Coronary artery (tissue), 2 donors: ENCODE measurements at regions not wholly inside any gene's neighbourhood (a gene's known extent, or its start where the extent isn't known, plus 50 kb on each side); places are given as distances from the start of the nearest gene placed in this dataset.

ENCODE experiments used
- DNase-seq: peaks from one replicate; pipeline ENCODE4 v3.0.0-alpha.2; 2017; ENCODE audit warnings: low spot score
- H3K27ac ChIP-seq, 2 donors: fragments of 200-600 bp; sonication (generic); one replicate each; pipeline ENCODE4 v1.5.1; 2016 to 2019
- H3K4me3 ChIP-seq: fragments of 200-600 bp; sonication (generic); 2 replicates; pipeline ENCODE4 v1.5.1; 2016; ENCODE audit warnings: mild to moderate bottlenecking, moderate library complexity
- TF ChIP-seq, protein P1 (sequence below): fragments of 200-600 bp; sonication (generic); IDR thresholded peaks from one replicate; pipeline ENCODE4 v1.5.1; 2019; ENCODE audit warnings: antibody characterized with exemption

DNA sequence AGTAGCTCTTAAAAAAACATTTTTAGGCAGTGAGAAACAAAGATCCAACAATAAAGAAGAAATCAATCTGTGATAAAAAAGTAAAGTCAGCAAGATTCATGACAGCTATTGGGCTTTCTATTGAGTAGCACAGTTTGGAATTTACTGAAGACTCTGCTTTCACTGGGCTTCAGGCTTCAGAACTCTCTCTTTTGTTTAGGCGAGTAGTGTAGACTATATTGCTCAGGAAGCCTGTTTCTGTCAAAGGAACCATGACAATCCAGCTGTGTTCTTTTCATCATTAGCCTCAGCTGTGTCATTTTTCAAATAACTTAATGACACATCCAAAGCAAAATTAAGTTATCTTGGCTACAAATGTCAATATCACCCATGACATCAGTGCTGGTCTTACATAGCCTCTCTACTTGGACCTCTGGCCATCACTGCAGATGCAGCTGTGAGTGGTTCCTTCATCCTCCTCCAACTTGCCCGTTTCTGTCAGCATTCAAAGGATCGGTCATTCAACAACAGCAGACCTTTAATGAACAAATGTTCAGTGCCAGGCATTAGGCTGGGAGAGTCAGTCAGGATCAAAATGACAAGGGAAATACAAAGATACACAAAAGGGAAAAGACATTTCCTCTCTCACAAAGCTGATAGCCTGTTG is 332.8 kb upstream of the MTNR1B start:
- Histone ChIP-seq H3K27ac (no peak overlapping the region), H3K4me3 (no peak overlapping the region)
- TF ChIP-seq, protein P1, sequence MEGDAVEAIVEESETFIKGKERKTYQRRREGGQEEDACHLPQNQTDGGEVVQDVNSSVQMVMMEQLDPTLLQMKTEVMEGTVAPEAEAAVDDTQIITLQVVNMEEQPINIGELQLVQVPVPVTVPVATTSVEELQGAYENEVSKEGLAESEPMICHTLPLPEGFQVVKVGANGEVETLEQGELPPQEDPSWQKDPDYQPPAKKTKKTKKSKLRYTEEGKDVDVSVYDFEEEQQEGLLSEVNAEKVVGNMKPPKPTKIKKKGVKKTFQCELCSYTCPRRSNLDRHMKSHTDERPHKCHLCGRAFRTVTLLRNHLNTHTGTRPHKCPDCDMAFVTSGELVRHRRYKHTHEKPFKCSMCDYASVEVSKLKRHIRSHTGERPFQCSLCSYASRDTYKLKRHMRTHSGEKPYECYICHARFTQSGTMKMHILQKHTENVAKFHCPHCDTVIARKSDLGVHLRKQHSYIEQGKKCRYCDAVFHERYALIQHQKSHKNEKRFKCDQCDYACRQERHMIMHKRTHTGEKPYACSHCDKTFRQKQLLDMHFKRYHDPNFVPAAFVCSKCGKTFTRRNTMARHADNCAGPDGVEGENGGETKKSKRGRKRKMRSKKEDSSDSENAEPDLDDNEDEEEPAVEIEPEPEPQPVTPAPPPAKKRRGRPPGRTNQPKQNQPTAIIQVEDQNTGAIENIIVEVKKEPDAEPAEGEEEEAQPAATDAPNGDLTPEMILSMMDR = no peak
- DNase-seq = no peak

DNA sequence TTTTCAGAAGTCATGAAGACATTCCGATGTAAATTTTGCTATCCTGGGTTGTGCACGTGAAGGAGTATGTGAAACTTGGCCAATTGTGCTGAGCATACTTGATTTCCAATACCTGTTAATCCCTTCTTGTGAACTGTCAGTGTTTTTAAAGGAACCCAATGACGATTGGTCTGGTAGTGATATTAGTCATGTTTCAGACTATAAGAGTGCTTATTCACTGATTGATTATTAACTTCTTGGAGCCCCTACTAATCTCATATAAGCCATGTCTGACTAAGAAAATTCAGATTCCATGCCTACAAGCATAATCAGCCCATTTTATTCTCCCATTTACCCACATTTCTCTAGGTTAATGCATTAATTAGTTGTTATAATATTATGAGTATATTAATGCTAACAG is 330.8 kb upstream of the MTNR1B start:
- no peak for DNase-seq
- no peak overlapping the region for H3K4me3 ChIP-seq
- TF ChIP-seq, protein P1 = no peak
- H3K27ac ChIP-seq = no peak overlapping the region

DNA sequence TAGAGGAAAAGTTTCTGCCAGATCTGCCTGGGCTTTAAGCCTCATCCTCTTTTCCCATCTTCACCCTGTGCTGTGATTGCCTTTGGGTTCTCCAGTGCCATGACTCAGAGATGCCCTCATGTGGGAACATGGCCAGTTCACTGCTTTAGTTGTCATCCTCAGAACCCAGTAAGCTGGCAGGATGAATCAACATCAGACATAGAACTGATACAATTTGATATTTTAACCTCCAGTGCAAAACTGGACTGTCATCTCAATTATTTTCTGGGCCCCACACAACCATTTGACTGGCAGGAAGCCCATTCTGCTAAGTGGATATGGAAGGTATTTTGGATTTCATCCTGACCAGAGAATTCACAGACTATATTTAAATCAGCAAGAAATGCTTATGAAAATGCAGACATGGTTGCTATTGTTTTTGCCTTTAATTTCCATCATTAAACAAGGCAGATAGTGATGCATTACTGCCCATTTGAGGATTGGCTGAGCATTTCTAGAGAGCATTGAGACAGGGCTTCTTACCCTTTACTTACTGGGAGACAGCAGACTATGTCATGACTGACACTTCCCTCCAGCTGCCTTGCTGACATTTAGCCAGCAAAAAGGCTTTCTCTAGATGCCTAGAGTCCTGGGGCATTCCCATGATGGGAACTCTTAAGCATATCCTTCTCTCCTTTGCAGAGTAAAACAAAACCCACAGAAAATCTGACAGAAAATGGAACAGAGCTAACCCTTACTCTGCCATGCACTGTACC is 327.1 kb upstream of the MTNR1B start:
- DNase-seq = no peak
- Histone ChIP-seq H3K4me3 (no peak overlapping the region), H3K27ac (no peak overlapping the region)
- TF ChIP-seq, protein P1 = no peak

DNA sequence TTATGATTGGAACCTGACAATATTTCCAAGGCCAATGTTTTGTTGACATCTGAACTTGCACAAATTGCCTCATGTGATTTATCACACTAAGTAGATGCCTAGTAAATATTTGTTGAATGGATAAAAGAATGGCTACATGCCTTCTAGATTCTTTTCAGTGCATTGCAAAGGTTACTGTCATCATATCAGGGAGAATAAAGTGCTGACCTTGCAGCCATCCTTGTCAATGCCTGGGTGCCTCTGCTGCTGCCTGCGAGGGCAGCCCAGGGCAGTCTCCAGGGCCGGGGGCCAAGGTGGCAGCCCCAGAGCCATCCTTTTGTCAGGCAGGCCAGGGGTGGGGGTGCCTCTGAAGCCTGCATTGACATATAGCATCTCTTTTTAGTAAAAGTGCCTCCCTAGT is 325.6 kb upstream of the MTNR1B start:
- DNase-seq = no peak
- Histone ChIP-seq H3K4me3 (no peak overlapping the region), H3K27ac (no peak overlapping the region)
- TF ChIP-seq, protein P1 = no peak

DNA sequence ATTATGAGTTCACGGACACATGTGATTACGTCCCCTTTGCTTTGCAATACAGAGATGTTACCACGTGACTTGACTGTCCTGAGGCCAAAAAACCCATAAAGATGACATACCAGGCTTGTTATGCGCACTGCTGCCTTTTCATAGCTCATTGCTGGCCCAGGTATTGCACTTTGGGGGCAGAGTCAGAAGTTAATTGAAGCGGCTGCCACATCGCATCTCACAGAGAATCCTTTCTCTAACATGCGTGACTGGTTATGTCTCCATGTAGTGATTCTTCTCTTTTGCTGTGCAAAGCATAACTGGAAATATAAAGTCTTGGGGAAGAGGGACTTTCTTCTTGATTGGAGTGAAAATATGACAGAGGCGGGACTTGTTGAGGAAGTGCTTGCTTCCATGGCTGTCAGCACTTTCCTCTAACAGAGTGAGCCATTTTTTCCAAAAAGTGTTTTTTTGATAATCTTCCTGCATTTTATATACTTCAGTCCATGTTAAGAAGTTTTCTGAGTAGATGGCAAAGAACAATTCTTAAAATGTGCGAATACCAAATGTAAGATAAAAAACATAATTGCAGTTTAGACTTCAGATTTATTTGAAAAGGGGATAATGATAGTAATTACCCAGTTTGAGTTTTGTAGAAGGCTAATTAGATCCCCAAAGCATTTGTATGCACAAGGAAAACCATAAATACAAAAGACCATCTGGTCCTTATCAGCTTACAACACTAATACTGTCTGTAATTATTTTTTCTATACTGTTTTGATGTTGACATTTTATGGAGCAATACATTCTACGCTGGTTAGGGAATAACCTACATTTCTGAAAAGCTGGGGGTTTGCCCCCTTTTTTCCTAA is 324.6 kb upstream of the MTNR1B start:
- Histone ChIP-seq H3K27ac (no peak overlapping the region), H3K4me3 (no peak overlapping the region)
- TF ChIP-seq, protein P1 = no peak
- DNase-seq = no peak

DNA sequence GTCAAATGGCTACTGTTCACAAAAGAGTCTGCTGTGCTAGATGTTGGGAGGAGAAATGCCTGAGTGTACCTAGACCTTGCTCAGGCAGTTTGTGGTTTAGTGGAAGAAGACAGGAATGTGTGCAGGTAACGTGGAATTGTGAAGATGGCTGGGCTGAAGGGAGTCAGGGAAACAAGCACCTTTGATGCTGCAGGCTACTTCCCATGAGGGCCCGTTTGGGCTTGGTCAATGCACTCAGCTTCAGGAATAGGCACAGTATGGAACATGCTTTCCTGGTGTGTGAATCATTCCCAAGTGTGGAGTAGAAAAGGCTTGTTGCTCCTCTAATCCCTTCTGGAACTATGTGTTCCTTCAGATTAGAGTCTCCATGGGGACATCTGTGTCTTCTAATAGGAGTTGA is 318.3 kb upstream of the MTNR1B start:
- DNase-seq = no peak
- no peak overlapping the region for H3K4me3 ChIP-seq
- TF ChIP-seq, protein P1 = no peak
- no peak overlapping the region for H3K27ac ChIP-seq
